ENCODE measurements at regions not wholly inside any gene's neighbourhood (a gene's known extent, or its start where the extent isn't known, plus 50 kb on each side); places are given as distances from the start of the nearest gene placed in this dataset.

DNA sequence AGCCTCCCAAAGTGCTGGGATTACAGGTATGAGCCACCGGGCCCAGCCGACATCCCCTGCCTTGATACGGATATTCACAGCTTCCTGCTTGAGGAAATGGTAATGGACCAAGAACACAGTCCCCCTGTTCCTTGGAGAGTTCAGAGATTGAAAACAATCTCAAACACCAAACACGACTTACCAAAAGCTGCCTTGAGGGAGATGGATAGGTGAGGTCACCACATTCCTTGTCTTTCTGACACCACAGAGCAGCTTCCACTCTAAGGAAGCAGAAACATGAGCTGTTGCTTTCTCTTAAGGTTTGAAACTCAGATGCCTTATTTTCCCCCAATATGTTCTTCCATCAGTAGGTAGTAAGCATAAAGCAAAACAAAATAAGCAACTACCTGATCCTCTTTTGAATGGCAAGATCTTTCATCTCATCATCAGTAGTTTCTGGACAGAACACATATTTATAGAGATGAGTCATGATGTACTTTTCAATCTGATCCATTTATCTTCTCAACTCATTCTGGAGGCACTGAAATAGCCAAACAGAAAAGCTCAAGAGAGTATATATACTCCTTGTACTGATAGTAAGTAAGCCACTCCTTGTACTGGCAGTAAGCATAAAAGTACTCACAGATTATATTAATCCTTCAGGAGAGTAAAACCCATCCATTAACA lies 199.1 kb upstream of the KCTD7 start:
- H4K5ac ChIP-seq (ENCODE audit: low read depth, low read length), result no peak overlapping the region
- no peak overlapping the region for H3K18ac ChIP-seq (ENCODE audit: low read depth, low read length)
- no peaks in the 10 kb centered on the region for H3K27me3 ChIP-seq (ENCODE audit: control insufficient read depth, insufficient read depth, low read length)
- dilution Hi-C loops (cut with HindIII; ENCODE audit: low sequenced_read_pairs, unreplicated experiment) (no loop called here), in situ Hi-C loops (cut with MboI; ENCODE audit: low sequenced_read_pairs) (no loop called here), intact Hi-C loops (cut with micrococcal nuclease) (no loop called here)
- H4K91ac ChIP-seq (ENCODE audit: insufficient read depth, low read depth, low read length), result no peak overlapping the region
- WGBS, 2 experiments (ENCODE audit: extremely low coverage in 2 of 2, insufficient read length in 1 of 2), result no CpG with 5 or more reads among the region's 4 CpGs
- no peak overlapping the region for H3K4me2 ChIP-seq (ENCODE audit: low read depth, low read length)
- H2AK5ac ChIP-seq (ENCODE audit: low read depth, low read length), result no peak overlapping the region
- H2BK20ac ChIP-seq (ENCODE audit: low read depth, low read length), result no peak overlapping the region
- no peaks in the 10 kb centered on the region for H3K79me1 ChIP-seq (ENCODE audit: low read depth in 1 of 2, low read length in 2 of 2)
- no peak overlapping the region for H2BK5ac ChIP-seq (ENCODE audit: low read depth, low read length, poor library complexity, severe bottlenecking)
- 0 out of 2 replicates have a peak, but pooled peaks cover 4% of the 10 kb centered on the region for H3K9me1 ChIP-seq (ENCODE audit: insufficient read depth, low read length)
- no peak overlapping the region for H2BK15ac ChIP-seq (ENCODE audit: low read depth, low read length)
- H3K36me3 ChIP-seq (ENCODE audit: control insufficient read depth, insufficient read depth, low read length), result 0 out of 2 replicates have a peak, but pooled peaks cover 1% of the 10 kb centered on the region
- H2AK9ac ChIP-seq (replicated peaks; ENCODE audit: low read depth, low read length, poor library complexity), result no peak overlapping the region
- no peak overlapping the region for H2BK120ac ChIP-seq (ENCODE audit: low read depth, low read length)
- no peak overlapping the region for H3K4ac ChIP-seq (ENCODE audit: low read depth, low read length)
- no peak overlapping the region for H3K23ac ChIP-seq (ENCODE audit: low read depth, low read length)
- no peak overlapping the region for H3K9ac ChIP-seq (ENCODE audit: low read depth, low read length)
- no peak overlapping the region for H3K27ac ChIP-seq (ENCODE audit: insufficient read depth, low read length)
- BruUV-seq (replicated peaks), result no TSS peak
- ChIA-PET POLR2A (ENCODE audit: unreplicated experiment) (no interaction called here), CTCF (interaction anchor here (0.6 kb wide), 1 partner anchor 10 kb away, joined by 3 read pairs; no protein-coding TSS in a partner anchor)
- H3K56ac ChIP-seq (ENCODE audit: extremely low read depth, insufficient read depth, low read length), result no peak overlapping the region
- TF ChIP-seq CHD1 (IDR thresholded peaks at IDR 0.05; ENCODE audit: low read depth, low read length), result no peak
- TF ChIP-seq RCOR1 (IDR thresholded peaks at IDR 0.05; ENCODE audit: insufficient replicate concordance, low read length), result no peak
- no peak for TF ChIP-seq POLR2A (IDR thresholded peaks at IDR 0.05; ENCODE audit: low read depth, low read length)
- no peak for TF ChIP-seq CEBPB (IDR thresholded peaks at IDR 0.05; ENCODE audit: low read depth, low read length)
- no peak for TF ChIP-seq BHLHE40 (IDR thresholded peaks at IDR 0.05; ENCODE audit: low read depth, low read length)
- no peak for TF ChIP-seq RAD21 (IDR thresholded peaks at IDR 0.05; ENCODE audit: low read length)
- TF ChIP-seq FOS (IDR thresholded peaks at IDR 0.05; ENCODE audit: low read depth, low read length), result no peak
- TF ChIP-seq, protein P1, sequence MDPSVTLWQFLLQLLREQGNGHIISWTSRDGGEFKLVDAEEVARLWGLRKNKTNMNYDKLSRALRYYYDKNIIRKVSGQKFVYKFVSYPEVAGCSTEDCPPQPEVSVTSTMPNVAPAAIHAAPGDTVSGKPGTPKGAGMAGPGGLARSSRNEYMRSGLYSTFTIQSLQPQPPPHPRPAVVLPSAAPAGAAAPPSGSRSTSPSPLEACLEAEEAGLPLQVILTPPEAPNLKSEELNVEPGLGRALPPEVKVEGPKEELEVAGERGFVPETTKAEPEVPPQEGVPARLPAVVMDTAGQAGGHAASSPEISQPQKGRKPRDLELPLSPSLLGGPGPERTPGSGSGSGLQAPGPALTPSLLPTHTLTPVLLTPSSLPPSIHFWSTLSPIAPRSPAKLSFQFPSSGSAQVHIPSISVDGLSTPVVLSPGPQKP (IDR thresholded peaks at IDR 0.05; ENCODE audit: borderline replicate concordance, low read depth, low read length), result no peak
- no peak for TF ChIP-seq RFX5 (IDR thresholded peaks at IDR 0.05; ENCODE audit: low read depth, low read length)
- no peak for TF ChIP-seq SMC3 (IDR thresholded peaks at IDR 0.05; ENCODE audit: low read depth, low read length)
- no peak for TF ChIP-seq MXI1 (IDR thresholded peaks at IDR 0.05; ENCODE audit: borderline replicate concordance, low read depth, low read length)
- TF ChIP-seq MAFK (IDR thresholded peaks at IDR 0.05; ENCODE audit: low read depth, low read length), result no peak
- no peak for TF ChIP-seq MAZ (IDR thresholded peaks at IDR 0.05; ENCODE audit: borderline replicate concordance, low read depth, low read length)
- TF ChIP-seq, protein P2, sequence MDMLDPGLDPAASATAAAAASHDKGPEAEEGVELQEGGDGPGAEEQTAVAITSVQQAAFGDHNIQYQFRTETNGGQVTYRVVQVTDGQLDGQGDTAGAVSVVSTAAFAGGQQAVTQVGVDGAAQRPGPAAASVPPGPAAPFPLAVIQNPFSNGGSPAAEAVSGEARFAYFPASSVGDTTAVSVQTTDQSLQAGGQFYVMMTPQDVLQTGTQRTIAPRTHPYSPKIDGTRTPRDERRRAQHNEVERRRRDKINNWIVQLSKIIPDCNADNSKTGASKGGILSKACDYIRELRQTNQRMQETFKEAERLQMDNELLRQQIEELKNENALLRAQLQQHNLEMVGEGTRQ (IDR thresholded peaks at IDR 0.05; ENCODE audit: low read depth, low read length), result no peak
- no peak for TF ChIP-seq NFE2L2 (IDR thresholded peaks at IDR 0.05; ENCODE audit: low read depth, low read length)
- TF ChIP-seq, protein P3, sequence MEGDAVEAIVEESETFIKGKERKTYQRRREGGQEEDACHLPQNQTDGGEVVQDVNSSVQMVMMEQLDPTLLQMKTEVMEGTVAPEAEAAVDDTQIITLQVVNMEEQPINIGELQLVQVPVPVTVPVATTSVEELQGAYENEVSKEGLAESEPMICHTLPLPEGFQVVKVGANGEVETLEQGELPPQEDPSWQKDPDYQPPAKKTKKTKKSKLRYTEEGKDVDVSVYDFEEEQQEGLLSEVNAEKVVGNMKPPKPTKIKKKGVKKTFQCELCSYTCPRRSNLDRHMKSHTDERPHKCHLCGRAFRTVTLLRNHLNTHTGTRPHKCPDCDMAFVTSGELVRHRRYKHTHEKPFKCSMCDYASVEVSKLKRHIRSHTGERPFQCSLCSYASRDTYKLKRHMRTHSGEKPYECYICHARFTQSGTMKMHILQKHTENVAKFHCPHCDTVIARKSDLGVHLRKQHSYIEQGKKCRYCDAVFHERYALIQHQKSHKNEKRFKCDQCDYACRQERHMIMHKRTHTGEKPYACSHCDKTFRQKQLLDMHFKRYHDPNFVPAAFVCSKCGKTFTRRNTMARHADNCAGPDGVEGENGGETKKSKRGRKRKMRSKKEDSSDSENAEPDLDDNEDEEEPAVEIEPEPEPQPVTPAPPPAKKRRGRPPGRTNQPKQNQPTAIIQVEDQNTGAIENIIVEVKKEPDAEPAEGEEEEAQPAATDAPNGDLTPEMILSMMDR (conservative IDR thresholded peaks at IDR 0.05; ENCODE audit: low read depth, low read length), result no peak
- H3K4me1 ChIP-seq (ENCODE audit: control insufficient read depth, insufficient read depth, low read length), result peaks cover 4% of the 10 kb centered on the region; the same call in 1 of the 2 replicates
- H3K4me3 ChIP-seq (ENCODE audit: insufficient read depth, low read depth, low read length), result no peak overlapping the region
- H4K20me1 ChIP-seq (ENCODE audit: insufficient read depth, low read length), result no peaks in the 10 kb centered on the region
- no peak overlapping the region for H2AFZ ChIP-seq (replicated peaks; ENCODE audit: low read length, poor library complexity)
- H3K14ac ChIP-seq (replicated peaks; ENCODE audit: low read depth, low read length), result no peak overlapping the region
- H3K9me3 ChIP-seq (ENCODE audit: control insufficient read depth, insufficient read depth, low read length), result no peaks in the 10 kb centered on the region
- ATAC-seq (ENCODE audit: low read depth) (peak; percentile 24; the same call in 1 of the 2 replicates), DNase-seq (no peak)
- H4K8ac ChIP-seq (ENCODE audit: low read depth in 2 of 2, low read length in 2 of 2), result no peak overlapping the region
